Effector CD8-positive, alpha-beta T cell (primary cell): ENCODE measurements at regions not wholly inside any gene's neighbourhood (a gene's known extent, or its start where the extent isn't known, plus 50 kb on each side); places are given as distances from the start of the nearest gene placed in this dataset.

Experiments
- DNase-seq: peaks from one replicate; lab custom pipeline; 2025; lab: John Stamatoyannopoulos, UW

- no peak for DNase-seq
Measured at GRCh38 chr1:38334930-38335592, 288.5 kb upstream of the POU3F1 start.

- no peak for DNase-seq
Measured at GRCh38 chr1:38332649-38333310, 286.2 kb upstream of the POU3F1 start.

- DNase-seq, result no peak
Measured at GRCh38 chr1:38331496-38332210, 285.1 kb upstream of the POU3F1 start.

GRCh38 chr1:38330799-38331198 is 284.2 kb upstream of the POU3F1 start:
- no peak for DNase-seq

GRCh38 chr1:38329644-38330043 is 283.1 kb upstream of the POU3F1 start:
- no peak for DNase-seq

- no peak for DNase-seq
Measured at GRCh38 chr1:38328278-38329035, 281.9 kb upstream of the POU3F1 start.

- DNase-seq, result no peak
Measured at GRCh38 chr1:38327559-38327973, 281.0 kb upstream of the POU3F1 start.

- no peak for DNase-seq
Measured at GRCh38 chr1:38326856-38327255, 280.3 kb upstream of the POU3F1 start.

- no peak for DNase-seq
Measured at GRCh38 chr1:38326135-38326534, 279.5 kb upstream of the POU3F1 start.

- no peak for DNase-seq
Measured at GRCh38 chr1:38312753-38313152, 266.2 kb upstream of the POU3F1 start.

GRCh38 chr1:38310079-38310478 is 263.5 kb upstream of the POU3F1 start:
- DNase-seq, result no peak

GRCh38 chr1:38308780-38309179 is 262.2 kb upstream of the POU3F1 start:
- no peak for DNase-seq

- DNase-seq, result no peak
Measured at GRCh38 chr1:38305666-38306065, 259.1 kb upstream of the POU3F1 start.

GRCh38 chr1:38303843-38304242 is 257.2 kb upstream of the POU3F1 start:
- no peak for DNase-seq

GRCh38 chr1:38301040-38301439 is 254.4 kb upstream of the POU3F1 start:
- no peak for DNase-seq

- DNase-seq, result no peak
Measured at GRCh38 chr1:38300616-38301015, 254.0 kb upstream of the POU3F1 start.

- no peak for DNase-seq
Measured at GRCh38 chr1:38297842-38298241, 251.2 kb upstream of the POU3F1 start.

- no peak for DNase-seq
Measured at GRCh38 chr1:38297246-38297645, 250.7 kb upstream of the POU3F1 start.

GRCh38 chr1:38296047-38296446 is 249.5 kb upstream of the POU3F1 start:
- DNase-seq, result no peak

GRCh38 chr1:38293567-38293966 is 247.0 kb upstream of the POU3F1 start:
- DNase-seq, result no peak

GRCh38 chr1:38292969-38293368 is 246.4 kb upstream of the POU3F1 start:
- no peak for DNase-seq

GRCh38 chr1:38291906-38292521 is 245.4 kb upstream of the POU3F1 start:
- DNase-seq, result no peak
